ENCODE measurements at regions not wholly inside any gene's neighbourhood (a gene's known extent, or its start where the extent isn't known, plus 50 kb on each side); places are given as distances from the start of the nearest gene placed in this dataset.

DNA sequence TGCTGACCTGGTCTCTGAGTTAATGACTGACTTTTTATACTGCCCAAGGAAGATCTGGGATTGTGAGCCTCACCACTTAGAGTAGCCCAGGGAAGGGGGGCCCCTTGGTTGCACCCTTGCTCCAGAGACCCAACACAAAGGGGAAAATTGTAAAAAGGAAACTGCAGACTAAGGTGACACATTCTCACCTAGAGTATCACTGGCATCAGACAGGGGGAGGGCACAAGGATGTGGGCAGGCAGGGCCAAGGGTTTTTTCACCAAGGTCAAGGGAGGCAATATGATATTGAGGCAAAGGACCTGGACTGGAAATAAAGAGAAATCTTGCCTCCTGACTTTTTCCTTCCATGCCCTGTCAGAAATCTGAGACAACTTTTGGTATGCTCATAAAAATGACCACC, 386.2 kb upstream of the FGF16 start:
- H3K27me3 Mint-ChIP-seq (ENCODE audit: low read depth) = no peaks in the 10 kb centered on the region
- CTCF ChIA-PET = no interaction called here
- TF ChIP-seq, protein P1, sequence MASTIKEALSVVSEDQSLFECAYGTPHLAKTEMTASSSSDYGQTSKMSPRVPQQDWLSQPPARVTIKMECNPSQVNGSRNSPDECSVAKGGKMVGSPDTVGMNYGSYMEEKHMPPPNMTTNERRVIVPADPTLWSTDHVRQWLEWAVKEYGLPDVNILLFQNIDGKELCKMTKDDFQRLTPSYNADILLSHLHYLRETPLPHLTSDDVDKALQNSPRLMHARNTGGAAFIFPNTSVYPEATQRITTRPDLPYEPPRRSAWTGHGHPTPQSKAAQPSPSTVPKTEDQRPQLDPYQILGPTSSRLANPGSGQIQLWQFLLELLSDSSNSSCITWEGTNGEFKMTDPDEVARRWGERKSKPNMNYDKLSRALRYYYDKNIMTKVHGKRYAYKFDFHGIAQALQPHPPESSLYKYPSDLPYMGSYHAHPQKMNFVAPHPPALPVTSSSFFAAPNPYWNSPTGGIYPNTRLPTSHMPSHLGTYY (CRISPR knock-in tag; IDR thresholded peaks at IDR 0.05) = no peak
- TF ChIP-seq KAT7 (CRISPR knock-in tag; IDR thresholded peaks at IDR 0.05; ENCODE audit: borderline replicate concordance) (no peak), JUN (CRISPR knock-in tag; IDR thresholded peaks at IDR 0.05) (no peak), ETV6 (CRISPR knock-in tag; IDR thresholded peaks at IDR 0.05) (no peak), ZNF396 (CRISPR knock-in tag; IDR thresholded peaks at IDR 0.05; ENCODE audit: borderline replicate concordance) (no peak), RORB (CRISPR knock-in tag; IDR thresholded peaks at IDR 0.05) (no peak), CBFB (CRISPR knock-in tag; IDR thresholded peaks at IDR 0.05; ENCODE audit: low read depth) (no peak), IRF2 (CRISPR knock-in tag; IDR thresholded peaks at IDR 0.05; ENCODE audit: borderline replicate concordance, low read depth) (no peak), GTF2I (CRISPR knock-in tag; conservative IDR thresholded peaks at IDR 0.05) (no peak), ZNF121 (CRISPR knock-in tag; IDR thresholded peaks at IDR 0.05) (no peak), NFE2L1 (CRISPR knock-in tag; IDR thresholded peaks at IDR 0.05) (no peak), NFYB (CRISPR knock-in tag; conservative IDR thresholded peaks at IDR 0.05; ENCODE audit: low read depth) (no peak)
- TF ChIP-seq, protein P2, sequence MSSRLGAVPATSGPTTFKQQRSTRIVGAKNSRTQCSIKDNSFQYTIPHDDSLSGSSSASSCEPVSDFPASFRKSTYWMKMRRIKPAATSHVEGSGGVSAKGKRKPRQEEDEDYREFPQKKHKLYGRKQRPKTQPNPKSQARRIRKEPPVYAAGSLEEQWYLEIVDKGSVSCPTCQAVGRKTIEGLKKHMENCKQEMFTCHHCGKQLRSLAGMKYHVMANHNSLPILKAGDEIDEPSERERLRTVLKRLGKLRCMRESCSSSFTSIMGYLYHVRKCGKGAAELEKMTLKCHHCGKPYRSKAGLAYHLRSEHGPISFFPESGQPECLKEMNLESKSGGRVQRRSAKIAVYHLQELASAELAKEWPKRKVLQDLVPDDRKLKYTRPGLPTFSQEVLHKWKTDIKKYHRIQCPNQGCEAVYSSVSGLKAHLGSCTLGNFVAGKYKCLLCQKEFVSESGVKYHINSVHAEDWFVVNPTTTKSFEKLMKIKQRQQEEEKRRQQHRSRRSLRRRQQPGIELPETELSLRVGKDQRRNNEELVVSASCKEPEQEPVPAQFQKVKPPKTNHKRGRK (CRISPR knock-in tag; IDR thresholded peaks at IDR 0.05; ENCODE audit: borderline replicate concordance) = no peak
- TF ChIP-seq, protein P3, sequence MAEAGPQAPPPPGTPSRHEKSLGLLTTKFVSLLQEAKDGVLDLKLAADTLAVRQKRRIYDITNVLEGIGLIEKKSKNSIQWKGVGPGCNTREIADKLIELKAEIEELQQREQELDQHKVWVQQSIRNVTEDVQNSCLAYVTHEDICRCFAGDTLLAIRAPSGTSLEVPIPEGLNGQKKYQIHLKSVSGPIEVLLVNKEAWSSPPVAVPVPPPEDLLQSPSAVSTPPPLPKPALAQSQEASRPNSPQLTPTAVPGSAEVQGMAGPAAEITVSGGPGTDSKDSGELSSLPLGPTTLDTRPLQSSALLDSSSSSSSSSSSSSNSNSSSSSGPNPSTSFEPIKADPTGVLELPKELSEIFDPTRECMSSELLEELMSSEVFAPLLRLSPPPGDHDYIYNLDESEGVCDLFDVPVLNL (CRISPR knock-in tag; IDR thresholded peaks at IDR 0.05; ENCODE audit: borderline replicate concordance, low read depth) = no peak
- TF ChIP-seq, protein P4, sequence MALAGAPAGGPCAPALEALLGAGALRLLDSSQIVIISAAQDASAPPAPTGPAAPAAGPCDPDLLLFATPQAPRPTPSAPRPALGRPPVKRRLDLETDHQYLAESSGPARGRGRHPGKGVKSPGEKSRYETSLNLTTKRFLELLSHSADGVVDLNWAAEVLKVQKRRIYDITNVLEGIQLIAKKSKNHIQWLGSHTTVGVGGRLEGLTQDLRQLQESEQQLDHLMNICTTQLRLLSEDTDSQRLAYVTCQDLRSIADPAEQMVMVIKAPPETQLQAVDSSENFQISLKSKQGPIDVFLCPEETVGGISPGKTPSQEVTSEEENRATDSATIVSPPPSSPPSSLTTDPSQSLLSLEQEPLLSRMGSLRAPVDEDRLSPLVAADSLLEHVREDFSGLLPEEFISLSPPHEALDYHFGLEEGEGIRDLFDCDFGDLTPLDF (CRISPR knock-in tag; IDR thresholded peaks at IDR 0.05) = no peak
- TF ChIP-seq, protein P5, sequence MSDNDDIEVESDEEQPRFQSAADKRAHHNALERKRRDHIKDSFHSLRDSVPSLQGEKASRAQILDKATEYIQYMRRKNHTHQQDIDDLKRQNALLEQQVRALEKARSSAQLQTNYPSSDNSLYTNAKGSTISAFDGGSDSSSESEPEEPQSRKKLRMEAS (CRISPR knock-in tag; IDR thresholded peaks at IDR 0.05) = no peak
- TF ChIP-seq, protein P6, sequence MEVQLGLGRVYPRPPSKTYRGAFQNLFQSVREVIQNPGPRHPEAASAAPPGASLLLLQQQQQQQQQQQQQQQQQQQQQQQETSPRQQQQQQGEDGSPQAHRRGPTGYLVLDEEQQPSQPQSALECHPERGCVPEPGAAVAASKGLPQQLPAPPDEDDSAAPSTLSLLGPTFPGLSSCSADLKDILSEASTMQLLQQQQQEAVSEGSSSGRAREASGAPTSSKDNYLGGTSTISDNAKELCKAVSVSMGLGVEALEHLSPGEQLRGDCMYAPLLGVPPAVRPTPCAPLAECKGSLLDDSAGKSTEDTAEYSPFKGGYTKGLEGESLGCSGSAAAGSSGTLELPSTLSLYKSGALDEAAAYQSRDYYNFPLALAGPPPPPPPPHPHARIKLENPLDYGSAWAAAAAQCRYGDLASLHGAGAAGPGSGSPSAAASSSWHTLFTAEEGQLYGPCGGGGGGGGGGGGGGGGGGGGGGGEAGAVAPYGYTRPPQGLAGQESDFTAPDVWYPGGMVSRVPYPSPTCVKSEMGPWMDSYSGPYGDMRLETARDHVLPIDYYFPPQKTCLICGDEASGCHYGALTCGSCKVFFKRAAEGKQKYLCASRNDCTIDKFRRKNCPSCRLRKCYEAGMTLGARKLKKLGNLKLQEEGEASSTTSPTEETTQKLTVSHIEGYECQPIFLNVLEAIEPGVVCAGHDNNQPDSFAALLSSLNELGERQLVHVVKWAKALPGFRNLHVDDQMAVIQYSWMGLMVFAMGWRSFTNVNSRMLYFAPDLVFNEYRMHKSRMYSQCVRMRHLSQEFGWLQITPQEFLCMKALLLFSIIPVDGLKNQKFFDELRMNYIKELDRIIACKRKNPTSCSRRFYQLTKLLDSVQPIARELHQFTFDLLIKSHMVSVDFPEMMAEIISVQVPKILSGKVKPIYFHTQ (CRISPR knock-in tag; IDR thresholded peaks at IDR 0.05) = no peak
- TF ChIP-seq, protein P7, sequence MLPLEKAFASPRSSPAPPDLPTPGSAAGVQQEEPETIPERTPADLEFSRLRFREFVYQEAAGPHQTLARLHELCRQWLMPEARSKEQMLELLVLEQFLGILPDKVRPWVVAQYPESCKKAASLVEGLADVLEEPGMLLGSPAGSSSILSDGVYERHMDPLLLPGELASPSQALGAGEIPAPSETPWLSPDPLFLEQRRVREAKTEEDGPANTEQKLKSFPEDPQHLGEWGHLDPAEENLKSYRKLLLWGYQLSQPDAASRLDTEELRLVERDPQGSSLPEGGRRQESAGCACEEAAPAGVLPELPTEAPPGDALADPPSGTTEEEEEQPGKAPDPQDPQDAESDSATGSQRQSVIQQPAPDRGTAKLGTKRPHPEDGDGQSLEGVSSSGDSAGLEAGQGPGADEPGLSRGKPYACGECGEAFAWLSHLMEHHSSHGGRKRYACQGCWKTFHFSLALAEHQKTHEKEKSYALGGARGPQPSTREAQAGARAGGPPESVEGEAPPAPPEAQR (CRISPR knock-in tag; IDR thresholded peaks at IDR 0.05) = no peak
- TF ChIP-seq, protein P8, sequence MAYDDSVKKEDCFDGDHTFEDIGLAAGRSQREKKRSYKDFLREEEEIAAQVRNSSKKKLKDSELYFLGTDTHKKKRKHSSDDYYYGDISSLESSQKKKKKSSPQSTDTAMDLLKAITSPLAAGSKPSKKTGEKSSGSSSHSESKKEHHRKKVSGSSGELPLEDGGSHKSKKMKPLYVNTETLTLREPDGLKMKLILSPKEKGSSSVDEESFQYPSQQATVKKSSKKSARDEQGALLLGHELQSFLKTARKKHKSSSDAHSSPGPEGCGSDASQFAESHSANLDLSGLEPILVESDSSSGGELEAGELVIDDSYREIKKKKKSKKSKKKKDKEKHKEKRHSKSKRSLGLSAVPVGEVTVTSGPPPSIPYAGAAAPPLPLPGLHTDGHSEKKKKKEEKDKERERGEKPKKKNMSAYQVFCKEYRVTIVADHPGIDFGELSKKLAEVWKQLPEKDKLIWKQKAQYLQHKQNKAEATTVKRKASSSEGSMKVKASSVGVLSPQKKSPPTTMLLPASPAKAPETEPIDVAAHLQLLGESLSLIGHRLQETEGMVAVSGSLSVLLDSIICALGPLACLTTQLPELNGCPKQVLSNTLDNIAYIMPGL (CRISPR knock-in tag; IDR thresholded peaks at IDR 0.05) = no peak
- H3K27ac Mint-ChIP-seq = no peak overlapping the region
- DNase-seq (ENCODE audit: low spot score) = no peak
- POLR2A ChIA-PET = no interaction called here
- H3K9me3 Mint-ChIP-seq = peaks cover 4% of the 10 kb centered on the region; the same call in 1 of the 2 replicates
- no peaks in the 10 kb centered on the region for H3K36me3 Mint-ChIP-seq
- H3K4me1 Mint-ChIP-seq = no peaks in the 10 kb centered on the region
- no peak overlapping the region for H3K4me3 Mint-ChIP-seq
- ATAC-seq = no peak

Measured in WTC11 (cell line).